ENCODE measurements at regions not wholly inside any gene's neighbourhood (a gene's known extent, or its start where the extent isn't known, plus 50 kb on each side); places are given as distances from the start of the nearest gene placed in this dataset.
"Not testable (repeated sequence)": the region's sequence is repeated elsewhere in the genome, so short reads cannot be mapped to it uniquely, and the experiment has no call there.

DNA sequence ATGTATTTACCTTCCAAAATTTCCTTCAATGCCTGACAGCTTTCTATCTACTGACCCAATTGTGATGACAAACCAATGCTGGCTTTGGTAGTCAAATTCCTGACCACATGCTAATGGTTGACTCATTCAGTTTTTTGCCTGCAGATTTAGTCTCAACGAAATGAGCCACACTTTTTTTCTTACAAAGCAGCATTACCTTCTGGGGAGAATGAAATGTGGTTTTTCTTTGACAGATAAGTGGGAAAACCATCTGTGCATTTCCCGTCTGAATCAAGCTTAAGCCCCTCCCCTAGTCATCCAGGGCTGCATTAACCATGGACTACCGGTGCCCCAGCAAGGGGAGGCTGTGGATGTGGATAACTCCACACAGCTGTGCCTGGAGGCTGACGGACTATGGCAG, 99.6 kb upstream of the TAF11L2 start:
- intact Hi-C loops (cut with DNase I) = no loop called here
- DNase-seq (ENCODE audit: low spot score) = no peak

DNA sequence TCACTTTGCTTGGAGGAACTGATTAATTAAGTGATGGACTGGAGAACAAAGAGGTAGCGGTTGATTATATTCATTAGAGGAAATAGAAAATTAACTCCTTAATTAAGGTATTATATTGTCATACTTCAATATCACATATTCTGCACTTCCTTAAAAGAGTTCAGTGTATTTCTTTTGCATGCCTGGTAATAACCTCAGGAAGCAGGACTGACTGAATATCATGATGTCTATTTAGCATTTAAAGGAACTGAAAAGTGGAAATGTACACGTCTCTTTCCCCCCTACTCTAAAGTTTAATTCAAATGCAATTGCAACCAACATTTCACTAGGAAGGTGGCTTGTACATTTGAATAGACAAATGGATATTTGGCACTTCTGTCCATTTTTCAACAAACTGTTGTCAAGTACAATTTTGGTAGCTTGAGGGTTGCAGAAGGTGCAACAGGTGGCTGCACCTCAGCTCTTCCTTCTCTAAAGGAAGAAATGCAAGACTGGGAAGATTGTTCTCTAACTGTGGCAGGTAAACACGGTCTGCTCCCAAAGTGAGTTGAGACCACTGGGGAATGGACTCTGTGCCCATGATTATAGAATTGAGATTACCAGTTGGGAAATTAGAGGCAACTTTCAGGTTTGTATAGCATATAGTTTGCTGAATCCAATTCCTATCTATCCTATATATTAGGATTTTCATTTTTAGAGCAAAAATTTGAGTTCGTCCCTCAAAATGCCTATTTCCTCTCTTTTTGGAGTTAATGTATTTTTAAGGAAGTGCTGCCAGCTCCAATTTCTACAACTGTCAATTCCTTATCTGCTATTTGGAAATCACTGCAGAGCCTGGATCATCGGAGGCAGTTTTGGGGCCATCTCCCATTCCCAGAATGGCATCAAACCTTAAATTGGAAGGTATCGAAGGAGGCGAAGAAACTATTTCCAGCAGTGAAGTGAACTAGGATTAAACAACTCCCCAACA, 98.9 kb upstream of the TAF11L2 start:
- intact Hi-C loops (cut with DNase I) = no loop called here
- DNase-seq (ENCODE audit: low spot score) = no peak

DNA sequence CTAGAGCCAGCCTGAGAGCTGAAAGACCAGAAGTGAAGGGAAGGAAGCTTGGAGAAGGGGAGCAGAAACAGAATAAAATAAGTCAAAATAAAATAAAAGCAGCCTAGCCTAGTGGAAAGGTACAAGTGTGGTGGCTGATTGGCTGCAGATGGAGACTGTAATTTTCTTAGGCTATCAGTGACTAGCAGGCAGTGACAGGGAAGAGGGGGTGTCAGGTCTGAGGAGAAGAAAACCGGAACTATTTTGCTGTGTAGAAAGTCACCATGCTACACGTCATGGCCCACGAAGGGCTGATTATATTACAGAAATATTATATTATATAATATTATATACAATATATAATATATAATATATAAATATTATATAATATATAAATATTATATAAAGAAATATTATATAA, 98.1 kb upstream of the TAF11L2 start:
- no peak for DNase-seq (ENCODE audit: low spot score)
- intact Hi-C loops (cut with DNase I) = no loop called here

DNA sequence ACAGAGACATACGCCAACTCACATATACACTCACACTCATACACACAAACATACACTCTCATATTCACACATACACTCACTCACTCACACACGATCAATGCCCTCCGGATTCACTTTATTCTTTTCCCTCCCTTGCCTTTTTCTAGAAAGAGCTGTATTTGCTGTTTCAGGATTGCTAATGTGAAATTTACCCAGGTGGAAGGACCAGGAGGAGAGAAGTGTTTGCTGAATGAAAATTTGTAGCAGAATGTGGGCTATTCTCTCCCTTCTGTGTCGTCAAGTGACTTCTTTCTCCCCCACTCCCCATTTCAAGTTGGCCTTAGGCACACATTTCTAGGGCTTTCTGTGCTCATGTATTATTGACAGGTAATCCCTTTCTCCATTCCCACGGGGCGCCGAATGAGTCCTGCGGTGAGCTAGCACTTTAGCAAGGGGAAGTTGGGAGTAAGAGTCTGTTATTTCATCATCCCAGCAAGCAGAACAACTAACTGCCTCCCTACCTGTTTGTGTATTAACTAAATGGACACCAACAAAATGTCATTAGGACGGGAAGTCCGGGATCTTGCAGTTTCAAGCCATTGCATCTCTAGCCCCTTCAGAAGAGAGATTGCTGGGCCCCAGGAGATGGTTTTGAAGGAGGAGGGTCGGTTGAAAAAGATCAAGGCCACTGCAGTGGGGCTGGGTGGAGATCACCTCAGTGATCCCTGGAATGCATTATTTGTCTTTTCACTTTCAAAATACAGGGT, 97.1 kb upstream of the TAF11L2 start:
- intact Hi-C loops (cut with DNase I) = no loop called here
- DNase-seq (ENCODE audit: low spot score) = peak; percentile 85

DNA sequence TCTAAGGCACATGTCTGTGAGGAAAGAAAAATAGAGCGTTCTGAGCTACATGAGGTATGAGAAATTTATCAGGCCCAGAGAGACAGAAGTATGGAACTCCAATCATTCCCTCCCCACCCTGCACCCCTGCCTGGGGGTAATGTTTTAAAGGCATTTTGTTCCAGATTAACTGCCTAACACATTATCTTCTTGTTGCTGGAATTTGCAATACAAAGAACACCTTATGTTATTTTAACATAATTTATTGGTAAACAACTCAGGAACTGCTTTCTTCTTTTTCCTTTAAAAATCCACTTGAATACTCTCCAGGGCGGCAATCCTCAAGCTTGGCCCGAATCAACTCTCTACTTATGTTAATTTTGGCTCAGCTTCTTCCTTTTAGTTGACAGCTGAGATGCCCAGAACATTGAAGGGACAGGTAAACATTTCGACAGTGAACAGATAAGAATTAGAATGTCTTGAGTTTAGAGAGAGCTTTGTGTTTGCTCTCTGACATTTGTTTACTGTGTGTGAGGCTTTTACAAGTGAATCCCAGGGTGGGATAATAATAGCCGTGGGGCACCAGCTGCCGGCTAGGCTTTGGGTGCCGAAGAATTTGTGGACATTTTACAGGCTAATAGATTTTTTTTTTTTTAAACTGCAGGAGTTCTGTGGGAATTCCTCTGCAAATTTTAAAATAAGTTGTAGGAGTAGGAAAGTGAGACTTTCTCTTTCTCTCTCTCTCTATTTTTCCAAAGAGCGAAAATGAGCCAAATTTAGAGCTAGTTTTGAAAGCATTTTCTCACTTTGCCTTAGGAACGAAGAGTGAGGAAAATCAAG, 96.4 kb upstream of the TAF11L2 start:
- intact Hi-C loops (cut with DNase I) = no loop called here
- DNase-seq (ENCODE audit: low spot score) = no peak

DNA sequence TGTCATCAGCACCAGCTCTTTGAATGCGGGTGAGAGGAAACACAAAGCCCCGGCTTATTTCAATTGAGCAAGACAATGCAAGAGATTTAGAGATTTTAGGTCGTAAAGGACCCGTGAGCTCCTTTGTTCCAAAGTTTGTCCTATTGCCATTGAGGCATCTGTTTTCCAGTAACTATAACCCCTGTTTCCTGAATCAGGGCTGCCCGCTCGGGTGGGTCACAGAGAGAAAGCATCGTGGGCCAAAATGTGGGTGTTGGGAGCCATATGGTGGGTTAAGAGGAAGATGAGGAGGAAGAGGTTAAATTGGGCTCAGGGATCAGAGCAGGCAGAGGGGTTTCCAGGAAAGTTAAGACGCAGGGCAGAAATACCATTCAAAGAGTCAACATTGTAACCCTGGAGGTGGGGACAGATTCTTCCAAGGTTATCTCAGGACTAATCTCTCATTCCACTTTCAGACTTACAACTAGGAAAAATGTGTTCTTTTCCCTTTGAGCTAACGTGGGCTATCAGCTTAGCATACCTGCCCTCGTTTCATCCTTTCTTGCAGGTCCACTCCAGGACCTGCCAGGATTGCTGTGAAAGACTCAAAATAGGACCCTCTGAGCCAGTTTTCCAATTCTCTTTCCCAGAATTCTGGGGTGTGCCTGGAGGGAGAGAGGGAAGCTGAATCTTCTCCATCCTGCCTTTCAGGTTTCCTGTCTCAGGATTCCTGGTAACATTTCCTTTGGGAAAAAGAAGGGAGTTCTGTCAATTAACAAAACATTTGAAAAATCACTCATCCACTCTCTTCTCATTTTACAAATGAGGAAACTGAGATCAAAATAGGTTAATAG, 95.5 kb upstream of the TAF11L2 start:
- intact Hi-C loops (cut with DNase I) = no loop called here
- no peak for DNase-seq (ENCODE audit: low spot score)

DNA sequence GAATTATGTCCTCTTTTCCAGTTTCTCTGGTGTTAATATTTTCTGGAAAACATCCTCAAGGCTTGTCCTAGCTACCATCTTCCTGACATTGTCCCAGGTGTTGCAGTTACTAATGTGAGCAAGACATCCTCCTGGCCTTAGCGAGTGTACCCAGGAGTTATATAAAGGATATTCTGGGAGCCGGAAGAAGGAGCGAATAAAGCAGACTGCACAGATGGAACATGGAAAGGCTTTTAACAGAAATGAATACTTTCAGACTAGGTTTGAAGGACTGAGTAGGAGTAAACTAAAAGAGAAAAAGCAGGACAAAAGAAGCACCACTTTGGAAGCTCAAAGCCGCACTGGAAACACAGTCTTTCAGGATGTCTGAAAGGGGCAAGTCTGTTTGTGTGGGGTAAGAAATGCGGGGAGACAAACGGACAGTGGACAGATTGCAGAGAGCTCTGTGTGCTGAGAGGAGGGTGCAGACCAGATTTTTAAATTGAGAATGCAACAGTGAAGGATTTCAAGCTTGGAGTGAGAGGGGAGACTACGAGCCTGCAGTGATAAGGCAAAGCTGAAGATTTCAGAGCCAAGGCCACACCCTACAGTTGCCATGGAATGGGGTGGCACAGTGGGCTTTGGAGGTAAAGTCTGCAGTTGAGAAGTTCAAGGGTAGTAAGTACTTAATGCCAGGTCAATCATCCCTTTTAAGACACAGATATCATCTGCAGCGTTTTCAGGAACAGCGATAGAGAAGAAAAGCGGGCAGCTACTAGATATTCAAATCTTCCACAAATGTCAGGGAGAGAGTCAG, 94.1 kb upstream of the TAF11L2 start:
- intact Hi-C loops (cut with DNase I) = no loop called here
- no peak for DNase-seq (ENCODE audit: low spot score)

DNA sequence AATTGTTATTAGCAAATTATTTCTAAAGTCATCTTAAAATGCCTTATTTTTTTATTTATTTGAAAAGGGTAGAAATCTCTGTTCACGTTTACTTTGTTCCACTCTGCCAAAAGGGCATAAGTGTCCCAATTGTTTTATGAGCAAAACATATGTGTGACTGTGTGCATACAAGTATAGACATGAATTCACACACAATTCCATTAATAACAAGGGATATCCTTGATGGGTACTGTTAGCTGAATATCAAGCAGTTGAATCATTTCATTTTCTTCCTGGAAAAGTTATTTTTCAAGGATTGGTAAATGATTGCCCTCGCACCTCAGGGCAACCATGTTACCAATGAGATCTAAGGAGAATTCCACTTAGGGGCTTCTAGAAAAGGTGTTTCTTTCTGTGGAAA, 92.1 kb upstream of the TAF11L2 start:
- DNase-seq (ENCODE audit: low spot score) = no peak
- intact Hi-C loops (cut with DNase I) = no loop called here

DNA sequence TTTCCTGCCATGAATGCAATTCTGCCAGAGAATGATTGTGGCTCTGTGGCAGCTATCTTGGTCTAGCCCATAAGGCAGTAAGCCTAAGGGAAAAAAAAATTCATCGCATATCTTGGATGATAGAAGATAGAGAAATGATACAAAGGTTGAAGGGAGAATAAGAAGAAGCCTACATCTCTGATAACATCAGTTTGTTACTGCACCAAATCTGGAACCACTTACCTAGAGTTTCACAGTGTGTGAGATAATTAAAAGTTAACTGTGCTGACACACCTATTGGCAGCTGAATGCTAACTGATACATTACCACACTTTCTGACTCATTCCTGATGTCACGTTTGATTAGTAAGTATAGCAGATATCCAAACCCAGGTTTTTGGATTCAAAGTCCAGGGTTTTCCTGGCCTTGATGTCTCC, 91.6 kb upstream of the TAF11L2 start:
- DNase-seq (ENCODE audit: low spot score) = no peak
- intact Hi-C loops (cut with DNase I) = no loop called here

DNA sequence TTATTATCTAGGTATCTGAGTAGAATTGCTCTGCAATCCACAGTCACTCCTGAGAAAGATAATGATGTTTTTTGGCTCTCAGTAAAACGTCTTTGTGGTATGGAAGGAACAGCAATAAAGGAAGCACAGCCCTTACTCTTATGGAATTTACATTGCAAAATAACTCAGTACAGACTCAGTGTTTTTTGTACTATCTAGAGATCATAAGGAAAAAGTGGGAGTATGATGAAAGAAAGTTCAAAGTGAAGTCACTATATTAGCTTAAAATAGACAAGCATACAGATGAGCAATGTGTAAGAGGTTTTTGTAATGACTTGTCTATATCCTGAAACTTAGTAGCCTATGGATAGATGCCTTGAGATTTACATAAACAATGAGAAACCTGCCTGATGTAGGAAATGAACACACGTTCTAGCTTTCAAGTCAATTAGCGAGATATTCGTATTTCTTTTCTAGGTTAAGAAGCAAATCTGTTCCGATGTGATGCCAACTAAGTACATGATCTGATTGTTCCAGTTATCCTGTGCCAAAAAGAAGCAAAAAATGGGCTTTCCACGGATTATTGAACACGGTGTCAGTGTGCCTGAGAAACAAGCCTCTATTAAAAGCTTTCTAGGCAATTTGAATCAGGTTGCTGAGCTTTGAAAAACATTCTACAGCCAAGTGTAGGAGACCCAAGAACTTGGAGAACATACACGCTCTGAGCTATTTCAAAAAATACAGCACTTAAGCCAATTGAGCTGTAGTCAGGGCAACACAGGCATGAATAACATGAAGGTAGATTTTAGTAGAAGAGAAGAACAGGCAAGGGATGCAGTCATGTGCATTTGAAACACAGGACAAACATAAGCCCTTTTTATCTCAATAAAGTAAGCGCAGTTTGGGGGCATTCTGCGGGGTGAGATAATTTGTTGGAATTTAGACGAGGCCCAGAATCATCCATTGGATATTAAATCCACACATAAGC, 86.3 kb upstream of the TAF11L2 start:
- intact Hi-C loops (cut with DNase I) = no loop called here
- DNase-seq (ENCODE audit: low spot score) = no peak

DNA sequence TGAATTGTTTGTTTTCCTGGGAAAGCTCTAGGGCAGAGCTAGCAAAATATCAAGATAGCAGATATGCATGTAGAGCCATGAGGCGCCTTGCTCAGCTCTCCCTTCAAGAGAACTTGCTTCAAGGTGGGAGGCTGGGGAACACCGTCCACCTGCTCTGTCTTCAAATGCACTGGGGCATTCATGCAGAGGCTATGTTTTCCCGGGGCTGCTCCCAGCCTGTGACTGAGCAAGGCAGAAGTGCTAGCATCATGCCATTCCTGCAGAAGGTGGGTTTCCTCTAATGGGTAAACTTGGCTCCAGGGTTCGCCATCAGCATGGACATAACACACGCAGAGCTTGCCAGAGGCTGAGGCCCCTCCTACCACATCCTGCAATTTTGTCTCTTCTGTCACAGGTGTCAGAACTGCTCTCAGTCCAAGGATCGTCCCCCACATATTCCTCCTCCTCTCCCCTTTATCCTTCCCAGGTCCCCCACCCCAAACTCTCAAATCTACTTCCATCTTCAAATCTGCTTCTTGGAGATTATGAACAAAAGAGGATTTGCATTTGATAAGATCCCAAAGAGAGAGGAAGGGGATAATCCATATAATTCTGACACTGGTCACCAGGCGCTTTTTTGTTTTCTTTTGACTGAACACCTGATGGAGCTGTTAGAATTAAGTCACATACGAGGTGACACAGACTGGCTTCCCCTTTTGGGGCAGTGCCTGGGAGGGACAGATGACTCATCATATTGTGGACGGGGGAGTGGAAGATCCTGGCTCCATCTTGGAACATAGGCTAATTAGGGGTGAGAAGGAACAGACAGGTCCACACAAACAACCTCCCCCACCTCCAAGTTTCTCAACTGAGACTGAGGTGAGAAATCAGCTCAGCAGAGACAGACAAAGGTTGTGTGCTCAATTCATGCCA, 85.0 kb upstream of the TAF11L2 start:
- intact Hi-C loops (cut with DNase I) = no loop called here
- peak; percentile 79 for DNase-seq (ENCODE audit: low spot score)

DNA sequence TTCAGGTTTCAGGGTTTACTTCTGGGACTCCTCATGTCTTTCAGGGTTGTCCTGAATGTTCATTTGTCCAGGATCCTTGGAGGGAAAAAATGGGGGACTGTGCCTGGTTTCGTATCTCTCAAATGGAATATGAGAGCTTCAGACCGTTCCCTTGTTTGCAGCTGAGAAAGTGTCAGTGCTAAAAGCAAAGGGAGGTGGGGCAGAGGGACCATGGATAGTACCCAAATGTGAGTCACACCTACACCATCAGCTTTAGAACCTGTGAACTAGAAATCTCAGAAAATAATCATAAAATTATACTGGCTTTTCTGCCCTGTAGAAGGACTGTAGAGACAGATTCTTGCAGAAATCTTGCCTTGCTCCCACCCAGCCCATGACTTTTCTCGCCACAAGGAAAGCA, 84.3 kb upstream of the TAF11L2 start:
- intact Hi-C loops (cut with DNase I) = no loop called here
- no peak for DNase-seq (ENCODE audit: low spot score)

DNA sequence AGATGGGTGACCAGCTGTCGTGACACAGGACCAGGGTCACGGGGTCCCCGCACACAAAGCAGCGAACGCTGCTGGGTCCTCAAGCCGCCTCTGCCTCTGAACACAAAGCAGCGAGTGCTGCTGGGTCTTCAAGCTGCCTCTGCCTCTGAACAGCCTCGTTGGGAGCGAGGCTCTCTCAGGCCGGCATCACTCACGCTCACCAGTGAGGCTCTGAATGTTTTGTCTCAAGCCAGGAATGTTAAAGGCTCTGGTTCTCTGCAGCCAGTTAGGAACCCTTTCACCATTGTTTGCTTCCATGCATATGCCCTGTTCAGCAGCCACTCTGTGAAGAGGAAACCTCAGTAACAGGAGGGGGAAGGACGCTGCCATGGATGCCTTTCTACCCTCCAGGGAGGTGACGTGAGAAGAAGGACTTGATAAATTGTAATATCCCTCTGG, 82.7 kb upstream of the TAF11L2 start:
- no peak for DNase-seq (ENCODE audit: low spot score)
- intact Hi-C loops (cut with DNase I) = no loop called here

DNA sequence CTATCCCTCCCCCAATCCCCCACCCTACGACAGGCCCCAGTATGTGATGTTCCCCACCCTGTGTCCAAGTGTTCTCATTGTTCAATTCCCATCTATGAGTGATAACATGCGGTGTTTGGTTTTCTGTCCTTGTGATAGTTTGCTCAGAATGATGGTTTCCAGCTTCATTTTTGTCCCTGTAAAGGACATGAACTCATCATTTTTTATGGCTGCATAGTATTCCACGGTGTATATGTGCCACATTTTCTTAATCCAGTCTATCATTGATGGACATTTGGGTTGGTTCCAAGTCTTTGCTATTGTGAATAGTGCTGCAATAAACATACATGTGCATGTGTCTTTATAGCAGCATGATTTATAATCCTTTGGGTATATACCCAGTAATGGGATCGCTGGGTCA, 81.7 kb upstream of the TAF11L2 start:
- intact Hi-C loops (cut with DNase I); DNase-seq (ENCODE audit: low spot score): not testable (repeated sequence)

DNA sequence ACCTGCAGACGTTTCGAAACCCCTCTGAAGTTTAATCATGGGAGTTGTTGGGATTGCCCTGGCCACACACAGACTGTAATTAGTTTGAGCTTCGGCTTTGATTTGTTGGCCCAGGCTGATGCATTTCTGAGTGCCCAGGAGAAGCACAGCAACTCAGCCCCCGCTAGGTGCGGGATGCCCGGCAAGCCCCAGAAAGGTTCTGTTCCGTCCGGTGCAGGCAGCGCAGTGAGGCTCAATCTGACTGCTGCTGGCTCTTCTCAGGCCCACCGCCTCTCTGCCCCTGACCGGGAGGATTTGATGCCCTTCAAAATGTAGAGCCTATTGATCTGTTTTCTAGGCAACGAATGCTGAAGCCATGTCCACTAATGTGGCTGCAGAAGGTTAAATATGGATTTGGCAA, 73.4 kb upstream of the TAF11L2 start:
- intact Hi-C loops (cut with DNase I) = no loop called here
- no peak for DNase-seq (ENCODE audit: low spot score)

DNA sequence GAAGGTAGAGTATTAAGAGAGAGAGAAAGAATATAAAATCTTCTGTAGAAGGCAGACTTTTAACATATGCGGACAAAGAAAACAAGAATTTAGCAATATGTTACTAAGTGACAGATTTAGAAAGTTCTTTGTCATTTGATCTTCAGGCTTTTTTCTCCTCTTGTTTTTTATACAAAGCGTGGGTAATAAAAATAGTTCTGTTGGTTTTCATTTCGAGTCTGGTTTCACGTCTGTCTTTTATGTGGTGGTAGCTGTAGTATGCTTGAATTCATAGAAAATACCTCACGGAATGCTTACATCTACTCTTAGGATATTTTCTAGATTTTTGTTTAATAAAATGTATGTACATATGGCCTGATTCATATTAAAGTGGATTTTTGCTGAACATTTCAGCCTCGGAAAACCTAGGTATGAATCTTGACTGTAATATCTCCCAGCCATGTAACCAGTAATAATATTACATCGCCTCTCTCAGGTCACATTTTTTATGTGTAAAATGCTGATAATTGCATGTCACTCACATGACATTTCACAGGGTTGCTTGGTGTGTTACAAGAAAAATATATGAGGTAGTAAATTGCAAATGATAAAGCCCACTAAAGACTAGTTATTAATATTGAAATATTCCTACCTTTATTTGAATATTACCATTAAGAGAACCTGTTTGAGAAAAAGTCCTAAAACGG, 72.5 kb upstream of the TAF11L2 start:
- intact Hi-C loops (cut with DNase I) = no loop called here
- no peak for DNase-seq (ENCODE audit: low spot score)

Measured in cardiac septum (tissue), 1 donor.